KMS-11 (cell line): ENCODE measurements at regions not wholly inside any gene's neighbourhood (a gene's known extent, or its start where the extent isn't known, plus 50 kb on each side); places are given as distances from the start of the nearest gene placed in this dataset.

Source experiments
- H2AFZ ChIP-seq: fragments of 200-600 bp; sonication (generic); 2 replicates; pipeline ENCODE4 v1.6.1; 2016; ENCODE audit warnings: antibody characterized with exemption, mixed run types, low read depth
- H3K27ac ChIP-seq: fragments of 200-600 bp; sonication (generic); 2 replicates; pipeline ENCODE4 v1.6.1; 2016; ENCODE audit warnings: mild to moderate bottlenecking, mixed run types
- H3K27me3 ChIP-seq: fragments of 200-600 bp; sonication (generic); 2 replicates; pipeline ENCODE4 v1.6.1; 2017; ENCODE audit warnings: mild to moderate bottlenecking, low read depth, mixed run types, moderate library complexity; ENCODE audit not compliant: insufficient read depth
- H3K36me3 ChIP-seq: fragments of 200-600 bp; sonication (generic); 2 replicates; pipeline ENCODE4 v1.6.1; 2017; ENCODE audit warnings: mild to moderate bottlenecking, mixed run types; ENCODE audit not compliant: insufficient read depth
- H3K4me1 ChIP-seq: fragments of 200-600 bp; sonication (generic); 2 replicates; pipeline ENCODE4 v1.6.1; 2016; ENCODE audit warnings: mild to moderate bottlenecking, low read depth, mixed run types; ENCODE audit not compliant: poor library complexity, severe bottlenecking
- H3K4me2 ChIP-seq: fragments of 200-600 bp; sonication (generic); 2 replicates; pipeline ENCODE4 v1.7.0; 2016; ENCODE audit warnings: mild to moderate bottlenecking, mixed run types
- H3K4me3 ChIP-seq: fragments of 200-600 bp; sonication (generic); IDR thresholded peaks from 2 replicates; pipeline ENCODE4 v1.6.1; 2017; ENCODE audit warnings: low read depth, low read length, mixed read lengths; ENCODE audit not compliant: insufficient read depth
- H3K79me2 ChIP-seq: fragments of 200-600 bp; sonication (generic); 2 replicates; pipeline ENCODE4 v1.6.1; 2016; ENCODE audit warnings: low read depth, mixed run types; ENCODE audit not compliant: insufficient read depth
- H3K9ac ChIP-seq: fragments of 200-600 bp; sonication (generic); 2 replicates; pipeline ENCODE4 v1.6.1; 2016; ENCODE audit warnings: mild to moderate bottlenecking, mixed run types
- H4K20me1 ChIP-seq: fragments of 200-600 bp; sonication (generic); 2 replicates; pipeline ENCODE4 v1.6.1; 2016; ENCODE audit warnings: mild to moderate bottlenecking, mixed run types; ENCODE audit not compliant: insufficient read depth
- CTCF ChIP-seq: fragments of 200-600 bp; sonication (generic); conservative IDR thresholded peaks from 2 replicates; pipeline ENCODE4 v1.6.1; 2017; ENCODE audit warnings: low read depth, mild to moderate bottlenecking, antibody characterized with exemption, low read length, moderate library complexity, mixed read lengths

GRCh38 chr17:33854596-33854995, 400.5 kb upstream of the CCL2 start:
- Histone ChIP-seq H3K4me2 (no peak overlapping the region), H3K27me3 (no peaks in the 10 kb centered on the region), H3K9ac (no peak overlapping the region), H3K4me3 (no peak overlapping the region), H3K27ac (no peak overlapping the region), H3K36me3 (no peaks in the 10 kb centered on the region), H4K20me1 (no peaks in the 10 kb centered on the region), H3K79me2 (no peaks in the 10 kb centered on the region), H3K4me1 (no peaks in the 10 kb centered on the region), H2AFZ (no peak overlapping the region)
- no peak for TF ChIP-seq CTCF

GRCh38 chr17:33858121-33858520, 397.0 kb upstream of the CCL2 start:
- Histone ChIP-seq H3K36me3 (no peaks in the 10 kb centered on the region), H4K20me1 (no peaks in the 10 kb centered on the region), H2AFZ (no peak overlapping the region), H3K27ac (no peak overlapping the region), H3K9ac (no peak overlapping the region), H3K27me3 (no peaks in the 10 kb centered on the region), H3K79me2 (no peaks in the 10 kb centered on the region), H3K4me3 (no peak overlapping the region), H3K4me1 (no peaks in the 10 kb centered on the region), H3K4me2 (no peak overlapping the region)
- no peak for TF ChIP-seq CTCF

DNA sequence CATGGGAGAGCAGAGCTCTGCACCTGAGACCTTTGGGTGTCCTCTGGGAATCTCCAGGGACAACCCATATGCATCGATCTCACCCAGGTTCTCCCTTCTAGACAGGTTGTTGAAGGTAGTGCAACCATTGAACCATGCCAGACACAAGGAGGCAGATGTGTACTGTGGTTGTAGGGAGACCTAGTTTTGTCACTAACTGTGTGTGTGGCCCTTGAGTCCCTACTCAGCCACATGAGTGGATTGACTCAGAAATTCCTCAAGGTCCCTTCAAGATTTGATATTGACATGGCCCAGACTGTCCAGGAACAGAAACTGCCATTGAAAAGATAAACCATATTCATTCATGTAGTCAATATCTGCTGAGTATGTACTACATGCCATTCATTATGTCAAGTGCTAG, 396.4 kb upstream of the CCL2 start:
- Histone ChIP-seq H3K4me3 (no peak overlapping the region), H2AFZ (no peak overlapping the region)

GRCh38 chr17:33862772-33863602, 392.1 kb upstream of the CCL2 start:
- Histone ChIP-seq H3K4me2 (no peak overlapping the region), H3K4me3 (no peak overlapping the region), H3K79me2 (no peaks in the 10 kb centered on the region), H4K20me1 (no peaks in the 10 kb centered on the region), H3K9ac (no peak overlapping the region), H3K36me3 (no peaks in the 10 kb centered on the region), H3K4me1 (no peaks in the 10 kb centered on the region), H2AFZ (no peak overlapping the region), H3K27me3 (no peaks in the 10 kb centered on the region), H3K27ac (no peak overlapping the region)
- no peak for TF ChIP-seq CTCF

More for the DNA sequence above, 396.4 kb upstream of the CCL2 start:
- H3K4me2 ChIP-seq: no peak overlapping the region
- TF ChIP-seq CTCF: no peak
- no peaks in the 10 kb centered on the region for H3K27me3 ChIP-seq
- H3K4me1 ChIP-seq: no peaks in the 10 kb centered on the region
- no peaks in the 10 kb centered on the region for H3K36me3 ChIP-seq
- no peak overlapping the region for H3K27ac ChIP-seq
- no peak overlapping the region for H3K9ac ChIP-seq
- H3K79me2 ChIP-seq: no peaks in the 10 kb centered on the region
- H4K20me1 ChIP-seq: no peaks in the 10 kb centered on the region
